ENCODE measurements at regions not wholly inside any gene's neighbourhood (a gene's known extent, or its start where the extent isn't known, plus 50 kb on each side); places are given as distances from the start of the nearest gene placed in this dataset.
"Not testable (repeated sequence)": the region's sequence is repeated elsewhere in the genome, so short reads cannot be mapped to it uniquely, and the experiment has no call there.

DNA sequence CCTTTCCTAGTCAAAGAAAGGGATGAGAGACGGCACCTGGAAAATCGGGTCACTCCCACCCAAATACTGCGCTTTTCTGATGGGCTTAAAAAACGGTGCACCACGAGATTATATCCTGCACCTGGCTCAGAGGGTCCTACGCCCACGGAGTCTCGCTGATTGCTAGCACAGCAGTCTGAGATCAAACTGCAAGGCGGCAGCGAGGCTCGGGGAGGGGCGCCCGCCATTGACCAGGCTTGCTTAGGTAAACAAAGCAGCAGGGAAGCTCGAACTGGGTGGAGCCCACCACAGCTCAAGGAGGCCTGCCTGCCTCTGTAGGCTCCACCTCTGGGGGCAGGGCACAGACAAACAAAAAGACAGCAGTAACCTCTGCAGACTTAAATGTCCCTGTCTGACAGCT is 309.9 kb downstream of the KIF20B start:
- not testable (repeated sequence) for TF ChIP-seq CTCF, POLR2A (IDR thresholded peaks at IDR 0.05)

All from adrenal gland (tissue), 5 donors.